ENCODE measurements at regions not wholly inside any gene's neighbourhood (a gene's known extent, or its start where the extent isn't known, plus 50 kb on each side); places are given as distances from the start of the nearest gene placed in this dataset.

GRCh38 chr7:21184942-21185652 lies 242.8 kb upstream of the SP4 start:
- 42% methylated on average over 6 of the region's 6 CpGs for WGBS (ENCODE audit: insufficient coverage, insufficient replicate concordance, low lambda C conversion rate, missing lambda C conversion rate)
- no peaks in the 10 kb centered on the region for H3K36me3 ChIP-seq (ENCODE audit: control insufficient read depth in 2 of 2, insufficient read depth in 2 of 2, low read length in 1 of 2)
- FAIRE-seq: no peak
- in situ Hi-C loops (cut with MboI): no loop called here
- H3K9me3 ChIP-seq (replicated peaks; ENCODE audit: control insufficient read depth, insufficient read depth, low read length): no peaks in the 10 kb centered on the region
- H3K27ac ChIP-seq (ENCODE audit: control insufficient read depth, insufficient read depth): no peak overlapping the region
- H3K27me3 ChIP-seq (replicated peaks in 1 of 2; ENCODE audit: control insufficient read depth in 2 of 2, insufficient read depth in 2 of 2, low read length in 1 of 2): no peaks in the 10 kb centered on the region
- ChIA-PET SMC1A (ENCODE audit: uncharacterized antibody, unreplicated experiment) (interaction anchor here (0.8 to 2.0 kb wide), 3 partner anchors 9 to 412 kb away, joined by 3 to 5 read pairs (median 3); no protein-coding TSS in a partner anchor), CTCF (interaction anchor here (0.7 kb wide), 1 partner anchor 9 kb away, joined by 3 read pairs; no protein-coding TSS in a partner anchor), RAD21 (ENCODE audit: unreplicated experiment) (no interaction called here), POLR2A (interaction anchor here (0.7 kb wide), 2 partner anchors 83 to 301 kb away, joined by 3 to 5 read pairs; no protein-coding TSS in a partner anchor)
- intact Hi-C loops (cut with micrococcal nuclease; ENCODE audit: unreplicated experiment): no loop called here
- BruUV-seq (replicated peaks): no TSS peak
- H3K79me2 ChIP-seq (ENCODE audit: control insufficient read depth, insufficient read depth, low read length): no peaks in the 10 kb centered on the region
- H3K9ac ChIP-seq (ENCODE audit: control insufficient read depth, insufficient read depth, low read length): no peak overlapping the region
- H3K4me2 ChIP-seq (ENCODE audit: control insufficient read depth, insufficient read depth): no peak overlapping the region
- no peak for DNase-seq (ENCODE audit: low read depth, low spot score)
- no peak overlapping the region for H3K4me3 ChIP-seq
- TF ChIP-seq MYB (IDR thresholded peaks at IDR 0.05; ENCODE audit: borderline replicate concordance, low read depth, low read length) (no peak), WRNIP1 (IDR thresholded peaks at IDR 0.05; ENCODE audit: borderline replicate concordance, low read depth, low read length) (no peak), ZZZ3 (IDR thresholded peaks at IDR 0.05; ENCODE audit: control insufficient read depth, insufficient read length, low read depth) (no peak)
- no peaks in the 10 kb centered on the region for H3K4me1 ChIP-seq (ENCODE audit: control insufficient read depth, insufficient read depth, low read length)
- H2AFZ ChIP-seq (ENCODE audit: control insufficient read depth, low read depth, low read length): no peak overlapping the region; the same call in 1 of the 2 replicates
- H4K20me1 ChIP-seq (ENCODE audit: control insufficient read depth, insufficient read depth): no peaks in the 10 kb centered on the region
- no peak for ATAC-seq

- Histone ChIP-seq H3K27me3 (replicated peaks in 1 of 2; ENCODE audit: control insufficient read depth in 2 of 2, insufficient read depth in 2 of 2, low read length in 1 of 2) (no peaks in the 10 kb centered on the region), H3K4me1 (ENCODE audit: control insufficient read depth, insufficient read depth, low read length) (no peaks in the 10 kb centered on the region), H3K9ac (ENCODE audit: control insufficient read depth, insufficient read depth, low read length) (no peak overlapping the region), H4K20me1 (ENCODE audit: control insufficient read depth, insufficient read depth) (no peaks in the 10 kb centered on the region), H3K4me3 (no peak overlapping the region), H2AFZ (ENCODE audit: control insufficient read depth, low read depth, low read length) (no peak overlapping the region), H3K36me3 (ENCODE audit: control insufficient read depth in 2 of 2, insufficient read depth in 2 of 2, low read length in 1 of 2) (no peaks in the 10 kb centered on the region), H3K9me3 (replicated peaks; ENCODE audit: control insufficient read depth, insufficient read depth, low read length) (no peaks in the 10 kb centered on the region), H3K4me2 (ENCODE audit: control insufficient read depth, insufficient read depth) (no peak overlapping the region), H3K27ac (ENCODE audit: control insufficient read depth, insufficient read depth) (no peak overlapping the region), H3K79me2 (ENCODE audit: control insufficient read depth, insufficient read depth, low read length) (no peaks in the 10 kb centered on the region)
- ChIA-PET SMC1A (ENCODE audit: uncharacterized antibody, unreplicated experiment) (interaction anchor here (0.8 to 2.0 kb wide), 5 partner anchors 8 to 590 kb away, joined by 3 to 5 read pairs (median 3); no protein-coding TSS in a partner anchor), CTCF (interaction anchor here (0.7 kb wide), 1 partner anchor 9 kb away, joined by 3 read pairs; no protein-coding TSS in a partner anchor), POLR2A (no interaction called here), RAD21 (ENCODE audit: unreplicated experiment) (no interaction called here)
- in situ Hi-C loops (cut with MboI): no loop called here
- FAIRE-seq (no peak), DNase-seq (ENCODE audit: low read depth, low spot score) (no peak), ATAC-seq (no peak)
- WGBS (ENCODE audit: insufficient coverage, insufficient replicate concordance, low lambda C conversion rate, missing lambda C conversion rate): 42% methylated on average over 6 of the region's 6 CpGs
- BruUV-seq (replicated peaks): no TSS peak
- intact Hi-C loops (cut with micrococcal nuclease; ENCODE audit: unreplicated experiment): no loop called here
- TF ChIP-seq ZNF384 (IDR thresholded peaks at IDR 0.05; ENCODE audit: borderline replicate concordance, low read depth, low read length) (no peak), MXI1 (IDR thresholded peaks at IDR 0.05; ENCODE audit: low read depth, low read length) (no peak), E2F4 (IDR thresholded peaks at IDR 0.05; ENCODE audit: low read depth, low read length) (no peak), ZNF592 (IDR thresholded peaks at IDR 0.05) (no peak), NFIC (IDR thresholded peaks at IDR 0.05; ENCODE audit: low read depth, low read length) (no peak), PKNOX1 (IDR thresholded peaks at IDR 0.05) (no peak)
Measured at GRCh38 chr7:21185653-21186265, 242.1 kb upstream of the SP4 start.
